ENCODE measurements at regions not wholly inside any gene's neighbourhood (a gene's known extent, or its start where the extent isn't known, plus 50 kb on each side); places are given as distances from the start of the nearest gene placed in this dataset. TPM values are rescaled to one million over a fixed set of nuclear protein-coding genes. Genes with fewer than 3 reads are reported as not detected.

GRCh38 chr9:84177407-84177806, 163.2 kb downstream of the SLC28A3 start:
- DNase-seq, result no peak

- DNase-seq, result no peak
Observed at GRCh38 chr9:84179531-84179930, 161.0 kb downstream of the SLC28A3 start.

- no peak for DNase-seq
Observed at GRCh38 chr9:84187090-84187489, 153.5 kb downstream of the SLC28A3 start.

- DNase-seq, result no peak
Observed at GRCh38 chr9:84189904-84190303, 150.7 kb downstream of the SLC28A3 start.

- no peak for DNase-seq
Observed at GRCh38 chr9:84190411-84190810, 150.1 kb downstream of the SLC28A3 start.

GRCh38 chr9:84206801-84207370, 133.7 kb downstream of the SLC28A3 start:
- no peak for DNase-seq

GRCh38 chr9:84207491-84207951, 133.0 kb downstream of the SLC28A3 start:
- DNase-seq, result peak; percentile 80

- no peak for DNase-seq
Observed at GRCh38 chr9:84212246-84212645, 128.3 kb downstream of the SLC28A3 start.

GRCh38 chr9:84212982-84213381, 127.6 kb downstream of the SLC28A3 start:
- no peak for DNase-seq

- DNase-seq, result no peak
Observed at GRCh38 chr9:84216151-84216550, 124.4 kb downstream of the SLC28A3 start.

- DNase-seq, result no peak
Observed at GRCh38 chr9:84218322-84218721, 122.2 kb downstream of the SLC28A3 start.

GRCh38 chr9:84224246-84224645, 116.3 kb downstream of the SLC28A3 start:
- DNase-seq, result no peak

Small RNA genes in the stretch of these regions (small RNA-seq; reads per million reads assigned to genes)
- gene AL390838.2 (ENCODE audit: low replicate concordance), result not detected
